ENCODE measurements at regions not wholly inside any gene's neighbourhood (a gene's known extent, or its start where the extent isn't known, plus 50 kb on each side); places are given as distances from the start of the nearest gene placed in this dataset.

DNA sequence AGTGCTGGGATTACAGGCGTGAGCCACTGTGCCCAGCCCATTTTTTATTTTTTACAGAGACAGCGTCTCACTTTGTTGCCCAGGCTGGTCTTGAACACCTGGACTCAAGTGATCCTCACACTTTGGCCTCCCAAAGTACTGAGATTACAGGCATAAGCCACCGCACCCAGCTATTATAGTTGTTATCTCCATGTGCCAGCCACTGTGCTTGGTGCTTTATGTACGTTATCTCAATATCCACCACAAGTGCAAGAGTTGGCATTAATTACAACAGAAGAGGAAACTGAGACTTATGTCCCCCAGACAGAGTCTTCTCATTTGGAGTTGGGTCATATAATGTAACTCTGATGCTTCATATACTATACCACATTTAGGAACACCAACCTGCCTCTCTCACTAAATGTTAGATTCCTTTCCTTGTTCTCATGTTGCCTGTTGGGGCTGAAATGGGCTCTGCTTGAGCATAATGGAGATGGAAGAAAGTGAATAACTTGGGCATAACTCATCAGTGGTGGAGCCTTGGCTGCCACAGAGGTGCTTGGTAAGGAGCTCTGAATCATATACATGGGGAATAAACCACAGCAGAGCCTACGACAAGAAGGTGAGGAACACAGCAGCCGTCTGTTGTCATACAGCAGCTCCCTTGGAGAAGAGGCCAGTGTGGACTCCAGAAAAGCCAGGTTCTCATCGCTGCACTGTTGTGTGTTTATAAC is 84.3 kb downstream of the SPRY1 start:
- TF ChIP-seq, protein P1, sequence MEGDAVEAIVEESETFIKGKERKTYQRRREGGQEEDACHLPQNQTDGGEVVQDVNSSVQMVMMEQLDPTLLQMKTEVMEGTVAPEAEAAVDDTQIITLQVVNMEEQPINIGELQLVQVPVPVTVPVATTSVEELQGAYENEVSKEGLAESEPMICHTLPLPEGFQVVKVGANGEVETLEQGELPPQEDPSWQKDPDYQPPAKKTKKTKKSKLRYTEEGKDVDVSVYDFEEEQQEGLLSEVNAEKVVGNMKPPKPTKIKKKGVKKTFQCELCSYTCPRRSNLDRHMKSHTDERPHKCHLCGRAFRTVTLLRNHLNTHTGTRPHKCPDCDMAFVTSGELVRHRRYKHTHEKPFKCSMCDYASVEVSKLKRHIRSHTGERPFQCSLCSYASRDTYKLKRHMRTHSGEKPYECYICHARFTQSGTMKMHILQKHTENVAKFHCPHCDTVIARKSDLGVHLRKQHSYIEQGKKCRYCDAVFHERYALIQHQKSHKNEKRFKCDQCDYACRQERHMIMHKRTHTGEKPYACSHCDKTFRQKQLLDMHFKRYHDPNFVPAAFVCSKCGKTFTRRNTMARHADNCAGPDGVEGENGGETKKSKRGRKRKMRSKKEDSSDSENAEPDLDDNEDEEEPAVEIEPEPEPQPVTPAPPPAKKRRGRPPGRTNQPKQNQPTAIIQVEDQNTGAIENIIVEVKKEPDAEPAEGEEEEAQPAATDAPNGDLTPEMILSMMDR (IDR thresholded peaks at IDR 0.05; ENCODE audit: partially characterized antibody, unreplicated experiment) = no peak
- Mint-ChIP-seq H3K36me3 (ENCODE audit: unreplicated experiment) (no peaks in the 10 kb centered on the region), H3K4me3 (ENCODE audit: unreplicated experiment) (no peak overlapping the region), H3K27ac (ENCODE audit: unreplicated experiment) (no peak overlapping the region), H3K9me3 (ENCODE audit: unreplicated experiment) (peaks cover 2% of the 10 kb centered on the region), H3K4me1 (ENCODE audit: low read depth, unreplicated experiment) (peaks cover 29% of the 10 kb centered on the region), H3K27me3 (ENCODE audit: unreplicated experiment) (peaks cover 4% of the 10 kb centered on the region)
- DNase-seq = no peak

DNA sequence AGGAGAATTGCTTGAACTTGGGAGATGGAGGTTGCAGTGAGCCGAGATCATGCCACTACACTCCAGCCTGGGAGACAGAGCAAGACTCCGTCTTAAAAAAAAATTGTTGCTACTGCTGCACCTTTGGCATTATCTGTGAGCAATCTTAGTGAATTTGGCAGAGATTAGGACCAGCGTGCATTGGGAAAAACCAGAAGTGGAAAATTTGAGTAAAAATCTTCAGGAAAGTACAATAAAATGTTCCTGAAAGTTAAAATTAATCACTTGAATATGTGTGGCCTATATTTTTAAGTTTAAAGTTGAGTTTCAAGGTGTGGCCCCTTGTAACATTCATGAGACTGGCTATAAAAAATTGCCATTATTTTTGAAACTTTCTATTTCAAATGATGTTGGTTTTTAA is 85.1 kb downstream of the SPRY1 start:
- TF ChIP-seq, protein P1 (IDR thresholded peaks at IDR 0.05; ENCODE audit: partially characterized antibody, unreplicated experiment) = no peak
- no peak for DNase-seq
- Mint-ChIP-seq H3K4me1 (ENCODE audit: low read depth, unreplicated experiment) (peaks cover 30% of the 10 kb centered on the region), H3K4me3 (ENCODE audit: unreplicated experiment) (no peak overlapping the region), H3K36me3 (ENCODE audit: unreplicated experiment) (no peaks in the 10 kb centered on the region), H3K27ac (ENCODE audit: unreplicated experiment) (no peak overlapping the region), H3K9me3 (ENCODE audit: unreplicated experiment) (peaks cover 3% of the 10 kb centered on the region), H3K27me3 (ENCODE audit: unreplicated experiment) (peaks cover 5% of the 10 kb centered on the region)

DNA sequence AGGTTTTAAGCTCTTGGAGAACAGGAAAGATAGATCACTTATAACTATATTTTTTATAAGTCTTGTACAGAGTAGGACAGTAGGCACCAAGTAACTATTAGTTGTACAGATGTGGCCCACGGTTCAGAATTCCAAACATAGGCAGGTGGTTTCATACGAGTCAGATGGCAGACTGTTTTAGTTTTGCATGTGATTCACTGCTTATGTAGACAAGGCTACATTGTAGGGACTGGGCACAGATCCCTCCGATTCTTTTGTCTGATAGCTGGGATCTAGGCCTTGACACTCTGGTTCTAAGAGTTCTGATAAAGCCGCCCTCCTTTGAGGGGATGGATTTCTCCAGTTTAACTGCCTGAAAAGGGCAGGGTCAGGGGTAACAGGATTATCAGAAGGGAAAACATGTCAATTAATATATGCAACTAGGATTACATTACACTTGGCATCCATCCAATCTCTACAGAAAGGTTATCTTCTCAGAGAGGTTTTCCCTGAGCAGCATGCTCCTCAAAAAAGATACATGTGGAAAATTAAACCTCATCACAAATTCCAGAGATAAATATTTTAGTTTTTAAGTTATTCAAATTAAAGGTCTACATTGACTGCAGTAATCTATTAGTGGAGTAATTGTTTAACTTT is 87.8 kb downstream of the SPRY1 start:
- peaks cover 2% of the 10 kb centered on the region for H3K9me3 Mint-ChIP-seq (ENCODE audit: unreplicated experiment)
- TF ChIP-seq, protein P1 (IDR thresholded peaks at IDR 0.05; ENCODE audit: partially characterized antibody, unreplicated experiment) = no peak
- H3K27me3 Mint-ChIP-seq (ENCODE audit: unreplicated experiment) = peaks cover 5% of the 10 kb centered on the region
- no peak overlapping the region for H3K4me3 Mint-ChIP-seq (ENCODE audit: unreplicated experiment)
- no peak for DNase-seq
- no peaks in the 10 kb centered on the region for H3K36me3 Mint-ChIP-seq (ENCODE audit: unreplicated experiment)
- H3K27ac Mint-ChIP-seq (ENCODE audit: unreplicated experiment) = peak overlapping the region; percentile 62
- peaks cover 14% of the 10 kb centered on the region for H3K4me1 Mint-ChIP-seq (ENCODE audit: low read depth, unreplicated experiment)

DNA sequence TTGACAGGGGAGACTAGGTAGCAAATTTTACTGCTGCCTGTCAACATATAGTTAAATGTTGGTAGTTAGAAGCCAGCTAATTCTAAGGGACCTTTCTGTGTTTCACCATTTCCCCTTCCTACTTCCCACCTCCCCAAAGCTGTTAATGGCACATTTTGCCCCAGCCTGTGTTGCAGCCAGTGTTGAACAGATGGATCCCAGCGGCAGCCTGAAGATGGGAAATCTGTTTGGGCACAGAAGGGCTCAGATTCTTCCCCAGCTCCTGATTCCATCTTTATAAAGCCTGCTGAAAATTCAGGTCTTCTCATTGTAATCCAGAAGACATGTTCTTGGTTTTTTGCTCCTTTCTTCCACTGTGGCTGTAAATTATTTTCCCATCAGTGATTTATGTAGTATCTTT is 89.0 kb downstream of the SPRY1 start:
- TF ChIP-seq, protein P1 (IDR thresholded peaks at IDR 0.05; ENCODE audit: partially characterized antibody, unreplicated experiment) = no peak
- Mint-ChIP-seq H3K27ac (ENCODE audit: unreplicated experiment) (peak overlapping the region; percentile 95), H3K4me1 (ENCODE audit: low read depth, unreplicated experiment) (peaks cover 14% of the 10 kb centered on the region), H3K36me3 (ENCODE audit: unreplicated experiment) (no peaks in the 10 kb centered on the region), H3K4me3 (ENCODE audit: unreplicated experiment) (no peak overlapping the region), H3K9me3 (ENCODE audit: unreplicated experiment) (peaks cover 4% of the 10 kb centered on the region), H3K27me3 (ENCODE audit: unreplicated experiment) (peaks cover 5% of the 10 kb centered on the region)
- peak; percentile 31 for DNase-seq

DNA sequence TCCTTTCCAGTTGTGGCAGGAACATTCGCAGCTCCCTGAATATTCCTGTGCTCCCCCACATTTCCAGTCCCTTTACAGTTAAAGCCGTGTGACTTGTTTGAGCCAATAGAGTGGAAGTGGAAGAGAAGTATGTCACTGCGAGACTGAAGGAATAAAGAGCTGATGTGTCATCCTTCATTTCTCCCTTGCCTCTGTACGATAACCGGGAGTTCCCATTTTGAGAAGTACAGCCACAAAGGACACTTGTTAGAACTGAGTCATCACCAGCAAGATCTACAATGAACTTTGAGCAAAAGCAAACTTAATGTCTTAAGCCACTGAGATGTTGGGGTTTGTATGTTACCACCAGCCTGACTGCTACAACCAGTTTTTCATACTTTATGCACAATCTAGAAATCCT is 92.3 kb downstream of the SPRY1 start:
- peaks cover 4% of the 10 kb centered on the region for H3K9me3 Mint-ChIP-seq (ENCODE audit: unreplicated experiment)
- H3K4me1 Mint-ChIP-seq (ENCODE audit: low read depth, unreplicated experiment) = peaks cover 14% of the 10 kb centered on the region
- no peak overlapping the region for H3K27ac Mint-ChIP-seq (ENCODE audit: unreplicated experiment)
- no peaks in the 10 kb centered on the region for H3K36me3 Mint-ChIP-seq (ENCODE audit: unreplicated experiment)
- no peak for DNase-seq
- TF ChIP-seq, protein P1 (IDR thresholded peaks at IDR 0.05; ENCODE audit: partially characterized antibody, unreplicated experiment) = no peak
- no peak overlapping the region for H3K4me3 Mint-ChIP-seq (ENCODE audit: unreplicated experiment)
- peaks cover 5% of the 10 kb centered on the region for H3K27me3 Mint-ChIP-seq (ENCODE audit: unreplicated experiment)

Data from glutamatergic neuron (in vitro differentiated cells).